NCI-H460 (cell line): ENCODE measurements at regions not wholly inside any gene's neighbourhood (a gene's known extent, or its start where the extent isn't known, plus 50 kb on each side); places are given as distances from the start of the nearest gene placed in this dataset.

Experiments
- DNase-seq: peaks from one replicate; pipeline ENCODE4 v3.0.0-alpha.2; 2016; ENCODE audit warnings: low read depth; ENCODE audit errors: extremely low read depth

DNA sequence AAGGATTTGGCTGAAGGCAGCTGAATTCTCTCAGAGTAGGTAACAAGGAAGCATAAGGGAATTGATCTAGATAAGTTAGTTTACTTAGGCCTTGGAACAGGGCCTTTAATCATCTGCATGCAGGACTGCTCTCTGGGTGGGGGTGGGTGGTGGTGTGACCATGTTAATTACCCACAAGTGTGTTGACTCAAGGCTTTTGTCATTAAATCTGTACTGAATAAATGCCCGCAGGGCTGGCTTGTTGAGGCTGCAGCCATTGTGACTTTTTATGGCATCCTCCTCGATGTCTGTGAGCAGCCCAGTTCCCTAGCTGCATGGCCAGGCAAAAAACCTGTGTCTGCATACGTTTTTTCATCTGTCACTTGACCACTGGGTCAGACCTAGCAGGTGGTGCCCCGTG is 63.5 kb upstream of the ASCC3 start:
- DNase-seq = no peak

DNA sequence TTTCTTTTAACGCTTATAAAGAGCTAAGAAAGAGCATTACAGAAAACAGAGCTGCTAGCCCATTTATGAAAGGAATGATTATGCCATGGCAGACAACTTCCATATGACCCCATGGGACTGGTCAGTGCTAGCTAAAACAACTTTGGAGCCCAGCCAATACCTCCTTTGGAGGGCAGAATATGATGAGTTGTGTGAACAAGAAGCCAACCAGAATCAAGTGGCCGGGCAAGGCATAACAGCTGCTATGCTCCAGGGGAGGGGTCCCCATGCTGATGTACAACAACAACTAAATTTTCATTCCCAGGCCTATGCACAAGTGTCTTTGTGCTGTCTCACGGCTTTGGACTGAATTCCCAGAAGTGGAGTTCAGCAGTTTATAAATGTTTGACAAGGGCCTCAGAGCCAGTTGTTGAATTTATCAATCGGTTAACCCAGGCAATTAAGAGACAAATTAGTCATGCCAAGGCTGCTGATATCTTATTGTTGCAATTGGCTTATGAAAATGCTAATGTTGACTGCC is 65.0 kb upstream of the ASCC3 start:
- DNase-seq = no peak

DNA sequence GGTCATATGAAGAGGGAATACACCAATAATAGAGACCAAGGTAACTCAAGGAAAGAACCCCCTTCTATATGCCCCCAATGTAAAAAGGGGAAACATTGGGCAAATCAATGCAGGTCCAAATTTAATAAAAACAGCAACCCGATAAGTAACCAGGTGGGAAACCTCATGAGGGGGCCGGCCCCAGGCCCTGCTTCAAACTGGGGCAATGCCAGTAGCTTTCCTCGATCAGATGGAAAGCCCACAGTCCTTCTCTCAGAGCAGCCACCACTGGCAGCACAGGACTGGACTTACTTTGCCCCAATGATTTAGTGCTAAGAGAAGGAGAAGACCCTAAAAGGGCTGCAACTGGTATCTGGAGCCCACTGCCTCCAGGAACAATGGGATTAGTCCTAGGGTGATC is 65.6 kb upstream of the ASCC3 start:
- no peak for DNase-seq

DNA sequence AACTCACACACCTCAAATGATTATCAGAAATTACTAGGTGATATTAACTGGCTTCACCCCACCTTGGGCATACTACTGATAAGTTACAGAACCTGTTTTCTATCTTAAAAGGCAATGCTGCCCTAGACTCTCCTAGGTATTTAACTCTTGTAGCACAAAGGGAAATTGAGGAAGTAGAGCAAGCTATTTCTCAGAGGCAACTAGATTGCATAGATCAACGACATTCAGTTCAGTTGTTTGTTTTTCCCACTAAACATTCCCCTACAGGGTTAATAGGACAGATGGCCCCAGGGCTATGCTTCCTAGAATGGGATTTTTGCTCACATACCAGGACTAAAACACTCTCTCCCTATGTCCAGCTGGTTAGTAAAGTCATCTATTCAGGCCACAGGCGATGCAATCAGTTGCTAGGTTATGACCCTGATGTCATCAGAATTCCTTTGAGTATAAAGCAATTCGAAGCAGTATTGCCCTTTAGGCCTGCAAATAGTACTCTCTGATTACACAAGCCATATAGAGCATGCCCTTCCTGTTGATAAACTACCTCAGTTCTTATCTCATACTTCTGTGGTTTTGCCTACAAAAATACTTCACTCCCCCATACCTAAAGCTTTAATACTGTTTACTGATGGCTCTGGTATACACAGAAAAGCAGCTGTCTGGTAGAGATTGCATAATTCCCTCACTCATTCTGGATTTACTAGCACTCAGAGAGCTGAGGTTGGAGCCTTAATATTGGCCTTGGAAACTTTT is 67.4 kb upstream of the ASCC3 start:
- DNase-seq = no peak

DNA sequence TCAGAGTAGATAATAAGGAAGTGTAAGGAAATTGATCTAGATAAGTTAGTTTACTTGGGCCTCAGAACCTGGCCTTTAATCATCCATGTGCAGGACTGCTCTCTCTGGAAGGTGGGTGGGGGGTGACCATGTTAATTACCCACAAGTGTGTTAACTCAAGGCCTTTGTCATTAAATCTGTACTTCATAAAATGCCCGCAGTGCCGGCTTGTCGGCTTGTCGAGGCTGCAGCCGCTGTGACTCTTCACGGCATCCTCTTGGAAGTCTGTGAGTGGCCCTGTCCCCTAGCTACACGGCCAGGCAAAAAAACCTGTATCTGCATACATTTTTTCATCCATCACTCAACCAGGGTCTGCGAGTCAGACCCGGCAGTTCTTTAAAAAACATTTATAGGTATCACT is 70.9 kb upstream of the ASCC3 start:
- no peak for DNase-seq

DNA sequence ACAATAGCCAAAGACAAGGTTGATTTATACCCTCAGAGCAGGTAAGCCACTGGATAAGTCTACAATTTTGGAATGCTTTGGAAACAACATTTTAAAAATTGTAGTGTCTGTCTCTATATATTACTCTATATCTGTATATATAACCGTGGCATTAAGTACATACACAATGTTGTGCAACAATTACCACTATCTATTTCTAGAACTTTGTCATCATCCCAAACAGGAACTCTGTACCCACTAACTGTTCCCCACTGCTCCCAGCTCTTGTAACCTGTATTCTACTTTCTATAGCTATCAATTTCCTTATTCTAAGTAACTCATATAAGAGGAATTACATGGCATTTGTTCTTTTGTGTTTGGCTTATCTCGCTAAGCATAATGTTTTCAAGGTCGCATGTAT is 78.2 kb upstream of the ASCC3 start:
- no peak for DNase-seq

DNA sequence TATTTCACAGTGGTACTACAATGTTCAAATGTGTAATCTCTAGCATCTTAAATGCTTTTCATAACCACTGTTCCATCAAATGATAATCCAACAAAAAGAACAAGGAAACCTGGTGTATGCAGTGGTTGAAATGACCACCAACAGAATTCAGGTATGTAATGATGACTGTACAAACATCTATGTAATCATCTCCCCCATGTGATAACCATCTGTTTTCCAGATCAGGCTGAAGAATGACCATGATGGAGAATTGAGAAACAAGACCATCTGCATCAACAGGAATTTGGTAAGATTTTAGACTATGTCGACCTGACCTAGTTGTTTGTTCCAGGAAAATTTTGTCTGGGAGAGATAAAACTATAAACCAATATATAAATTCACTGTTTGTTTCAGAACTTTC is 81.3 kb upstream of the ASCC3 start:
- no peak for DNase-seq

DNA sequence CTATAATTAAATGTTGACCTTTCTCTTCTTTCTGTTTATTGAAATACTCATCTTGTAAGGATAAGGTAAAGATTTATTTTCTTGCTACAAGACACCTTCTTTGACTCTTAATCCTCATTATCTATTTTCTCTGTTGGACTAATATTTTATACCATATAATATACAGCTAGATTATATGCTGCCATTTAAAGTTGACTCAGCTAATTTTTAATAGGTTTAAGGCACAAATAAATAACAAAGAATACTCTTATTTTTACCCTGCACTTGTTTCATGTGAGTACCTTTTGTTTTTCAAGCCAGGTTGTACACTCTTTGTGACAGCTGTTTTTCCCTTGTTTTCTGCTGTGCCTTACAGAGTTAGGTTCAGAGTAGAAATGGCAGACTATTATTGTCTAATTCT is 83.9 kb upstream of the ASCC3 start:
- DNase-seq = no peak

DNA sequence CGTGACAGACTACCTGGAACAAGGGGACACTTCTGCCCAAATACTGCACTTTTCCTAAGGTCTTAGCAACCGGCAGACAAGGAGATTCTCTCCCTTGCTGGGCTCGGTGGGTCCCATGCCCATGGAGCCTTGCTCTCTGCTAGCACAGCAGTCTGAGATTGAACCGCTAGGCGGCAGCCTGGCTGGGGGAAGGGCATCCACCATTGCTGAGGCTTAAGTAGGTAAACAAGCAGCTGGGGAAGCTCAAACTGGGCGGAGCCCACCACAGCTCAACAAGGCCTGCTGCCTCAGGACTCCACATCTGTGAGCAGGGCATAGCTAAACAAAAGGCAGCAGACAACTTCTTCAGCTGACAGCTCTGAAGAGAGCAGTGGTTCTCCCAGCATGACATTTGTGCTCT is 87.8 kb upstream of the ASCC3 start:
- DNase-seq = no peak

DNA sequence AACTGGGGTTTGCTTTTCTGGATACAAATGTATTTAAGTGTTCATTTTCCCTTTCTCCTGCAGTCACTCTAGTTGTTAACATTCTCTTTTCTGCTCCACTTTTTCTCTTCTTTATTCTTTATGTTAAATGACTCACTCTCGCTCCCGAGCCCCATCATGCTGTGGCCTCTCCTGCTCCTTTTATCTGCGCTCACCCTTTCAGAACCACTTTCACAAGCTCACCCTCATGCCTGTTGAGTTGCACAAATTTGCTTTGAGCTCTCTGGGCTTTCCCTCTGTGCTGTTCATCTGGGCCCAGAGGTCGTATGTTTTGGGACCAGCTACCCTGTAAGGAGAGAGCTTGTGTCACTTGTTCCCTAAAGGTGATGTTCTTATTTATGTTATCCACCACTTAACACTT is 98.1 kb upstream of the ASCC3 start:
- DNase-seq = no peak

DNA sequence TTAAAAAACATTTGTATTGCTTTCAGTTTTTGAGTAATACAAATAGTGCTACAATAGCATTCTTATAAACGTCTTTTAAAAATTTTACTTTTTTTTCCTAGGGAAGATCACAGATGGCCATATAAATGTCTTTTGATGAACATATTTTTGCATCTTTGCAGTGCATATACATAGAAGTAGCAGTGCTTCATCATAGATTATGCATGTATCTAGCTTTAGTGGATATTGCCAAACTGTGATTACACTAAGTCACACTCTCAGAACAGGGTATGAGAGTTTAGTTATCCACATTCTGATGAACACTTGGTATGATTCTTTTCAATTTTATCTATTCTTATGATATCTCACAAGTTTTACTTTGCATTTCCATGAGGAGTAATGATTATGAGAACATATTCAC is 99.8 kb upstream of the ASCC3 start:
- DNase-seq = no peak

DNA sequence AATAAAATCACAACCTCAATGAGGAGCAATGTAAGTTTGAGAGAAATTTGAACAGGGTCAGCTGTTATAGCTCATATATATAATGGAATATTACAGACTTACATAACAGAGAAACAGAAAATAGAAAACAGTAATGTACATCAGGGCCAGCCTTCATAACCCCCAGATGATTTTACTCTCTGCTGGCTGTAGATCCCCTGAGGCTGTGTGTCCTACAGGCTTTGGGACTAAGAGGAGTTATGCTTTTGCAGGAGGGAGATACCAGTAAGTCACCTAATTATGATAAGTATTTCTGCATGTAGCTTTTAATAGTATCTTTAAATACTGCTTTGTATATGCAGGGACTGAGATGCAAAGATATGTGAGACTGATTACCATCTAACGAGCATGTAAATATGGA is 105.8 kb upstream of the ASCC3 start:
- no peak for DNase-seq

DNA sequence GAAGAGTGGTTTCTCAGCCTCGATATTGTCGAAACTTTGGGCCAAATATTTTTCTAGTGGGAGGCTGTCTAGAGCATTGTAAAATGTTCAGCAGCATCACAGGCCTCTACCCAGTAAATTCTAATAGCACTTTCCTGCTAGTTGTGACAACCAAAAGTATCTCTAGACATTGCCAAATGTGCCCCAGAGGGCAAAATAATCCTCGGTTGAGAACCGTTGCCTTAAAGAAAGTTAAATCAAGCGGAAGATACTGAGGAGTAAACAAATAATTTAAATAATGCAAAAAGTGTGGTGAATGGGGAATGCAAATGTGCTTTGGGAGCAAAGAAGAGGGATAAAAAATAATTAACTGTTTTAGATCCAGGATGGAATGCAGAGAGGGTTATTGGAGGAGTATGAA is 106.4 kb upstream of the ASCC3 start:
- no peak for DNase-seq

DNA sequence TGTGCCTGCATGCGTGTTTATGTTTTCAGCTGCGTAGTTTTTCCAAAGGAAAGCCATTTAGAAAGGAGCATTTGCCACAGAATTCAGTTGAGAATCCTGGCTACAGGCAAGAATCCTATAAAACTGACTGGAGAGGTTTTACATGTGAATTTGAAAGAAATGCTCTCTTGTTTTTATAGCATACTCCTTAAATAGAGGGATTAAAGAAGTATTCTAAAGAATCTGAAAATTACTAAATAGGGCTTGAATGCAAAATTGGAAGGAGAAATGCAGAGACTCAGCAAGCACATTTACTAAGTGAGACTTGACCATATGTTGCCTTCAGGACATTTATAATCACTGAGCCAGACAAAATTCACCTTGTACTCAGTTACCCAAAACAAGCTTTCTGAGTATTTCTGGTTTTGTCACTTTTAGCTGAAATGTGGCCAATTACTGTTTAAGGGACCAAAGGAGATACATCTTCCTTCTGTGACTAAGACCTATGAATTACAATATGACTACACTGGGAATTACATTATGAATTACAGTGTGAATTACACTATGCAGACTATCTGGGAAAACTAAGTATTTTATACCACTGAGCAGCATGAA is 107.4 kb upstream of the ASCC3 start:
- no peak for DNase-seq

DNA sequence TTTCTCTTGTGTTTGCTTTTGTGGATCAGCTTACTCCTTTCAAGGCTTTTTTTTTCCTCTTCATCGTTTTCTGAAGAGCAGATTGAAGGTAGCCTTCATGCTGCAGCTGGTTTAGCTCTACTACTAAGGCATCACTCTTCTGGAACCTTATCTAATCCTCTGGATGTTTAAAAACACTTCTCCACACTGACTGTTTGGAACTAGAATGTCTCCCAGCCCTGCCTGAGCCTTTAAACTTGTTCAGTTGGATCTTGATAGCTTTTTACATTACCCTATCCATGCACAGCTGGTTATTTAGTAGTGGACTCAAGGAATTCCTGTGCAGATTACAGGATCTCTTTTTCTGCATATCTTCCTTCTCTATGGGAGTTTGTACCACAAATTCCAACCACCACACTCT is 108.9 kb upstream of the ASCC3 start:
- no peak for DNase-seq

DNA sequence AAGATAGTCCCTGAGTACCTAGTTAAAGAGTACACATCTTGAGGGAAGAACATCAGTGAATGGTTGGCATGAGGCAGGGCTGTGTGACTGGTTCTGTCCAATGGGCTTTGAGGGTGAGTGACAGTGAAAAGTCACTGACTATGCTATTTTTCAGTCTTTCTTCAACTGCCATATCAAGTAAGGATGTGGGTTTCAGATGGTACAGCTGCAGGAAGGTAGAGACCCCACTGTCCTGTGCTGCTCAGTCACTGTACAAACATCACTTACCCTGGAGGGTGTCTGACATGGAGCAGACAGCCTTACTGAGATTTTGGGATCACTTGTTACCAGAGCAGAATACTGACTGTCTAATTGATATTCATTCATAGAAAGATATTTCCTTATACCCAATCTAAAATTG is 115.3 kb upstream of the ASCC3 start:
- no peak for DNase-seq

DNA sequence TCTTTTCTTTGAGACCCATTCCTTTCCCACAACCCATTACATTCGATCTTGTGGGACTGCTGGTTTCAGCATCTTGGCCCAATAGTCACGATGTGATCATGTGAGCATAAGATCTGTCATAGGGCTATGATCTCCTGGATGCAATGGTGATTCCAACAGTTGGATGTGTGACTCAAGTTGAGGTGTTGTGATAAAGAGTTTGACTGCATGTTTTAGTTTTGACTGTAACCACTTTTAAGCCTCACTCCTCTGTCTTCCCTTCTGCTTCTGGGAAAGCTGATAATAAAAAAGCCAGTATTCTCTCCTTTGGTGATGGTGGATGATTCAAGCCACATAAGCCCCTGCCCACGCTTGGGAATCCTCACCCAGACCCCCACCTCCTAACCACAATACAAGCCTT is 117.0 kb upstream of the ASCC3 start:
- DNase-seq = no peak

DNA sequence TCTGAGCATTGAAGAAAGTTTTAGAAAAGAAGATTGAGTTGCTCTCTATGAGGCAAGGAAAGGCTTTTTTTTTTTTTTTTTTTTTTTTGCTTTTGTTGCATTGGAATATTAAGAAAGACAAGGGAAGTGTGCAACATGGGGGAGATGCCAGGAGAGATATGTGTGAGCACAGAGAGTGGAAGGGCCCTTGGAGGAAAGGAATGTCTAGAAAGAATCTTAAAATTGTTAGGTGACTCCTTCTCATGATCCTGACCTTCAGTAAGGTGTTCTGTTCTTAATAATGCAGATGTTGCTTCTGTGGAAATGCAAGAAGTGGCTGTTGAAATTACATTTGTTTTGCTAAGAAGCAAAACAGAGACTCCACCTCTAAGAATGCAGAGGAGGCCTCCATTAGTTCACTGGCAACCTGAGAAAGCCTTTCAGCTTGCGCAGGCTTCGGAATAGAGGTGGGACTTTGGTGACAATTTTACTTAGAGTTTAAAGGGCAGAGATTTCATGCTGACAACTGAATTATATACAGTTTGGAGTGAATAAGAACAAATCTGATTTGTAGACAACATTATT is 118.0 kb upstream of the ASCC3 start:
- no peak for DNase-seq

DNA sequence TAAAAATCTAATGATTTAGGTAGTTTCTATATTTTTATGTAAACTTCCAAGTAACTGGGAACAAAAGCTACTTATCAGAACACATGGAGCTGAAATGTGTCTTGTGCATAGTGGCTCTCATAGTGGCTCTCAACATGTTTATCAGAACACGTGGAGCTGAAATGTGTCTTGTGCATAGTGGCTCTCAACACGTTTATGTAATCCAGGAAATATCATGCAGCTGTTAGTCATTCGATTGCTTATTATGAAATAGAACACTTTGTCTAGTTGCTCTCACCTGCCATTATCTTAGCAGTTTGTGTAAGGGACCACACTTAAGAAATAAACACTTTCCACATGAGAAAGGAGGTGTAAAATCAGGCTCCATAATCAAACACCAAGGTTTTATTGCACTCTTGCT is 119.2 kb upstream of the ASCC3 start:
- DNase-seq = no peak

DNA sequence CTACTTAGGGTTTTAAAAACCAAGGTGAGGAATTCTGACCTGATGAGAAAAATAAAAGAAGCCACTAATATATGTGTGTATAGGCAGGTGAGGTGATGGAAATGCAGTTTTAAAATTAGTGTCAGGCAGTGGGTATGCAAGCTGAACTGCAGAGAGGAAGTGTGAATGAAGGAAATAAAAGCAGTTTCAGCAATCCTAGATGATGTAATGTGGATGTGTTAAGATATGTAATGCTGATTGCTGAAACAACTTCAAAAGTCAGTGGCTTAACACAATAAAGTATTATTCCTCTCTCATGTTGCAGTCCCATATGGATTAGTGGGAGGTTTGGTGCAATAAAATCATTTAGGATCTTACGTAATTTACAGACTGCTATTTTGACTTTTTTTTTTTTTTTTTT is 119.9 kb upstream of the ASCC3 start:
- DNase-seq = no peak

DNA sequence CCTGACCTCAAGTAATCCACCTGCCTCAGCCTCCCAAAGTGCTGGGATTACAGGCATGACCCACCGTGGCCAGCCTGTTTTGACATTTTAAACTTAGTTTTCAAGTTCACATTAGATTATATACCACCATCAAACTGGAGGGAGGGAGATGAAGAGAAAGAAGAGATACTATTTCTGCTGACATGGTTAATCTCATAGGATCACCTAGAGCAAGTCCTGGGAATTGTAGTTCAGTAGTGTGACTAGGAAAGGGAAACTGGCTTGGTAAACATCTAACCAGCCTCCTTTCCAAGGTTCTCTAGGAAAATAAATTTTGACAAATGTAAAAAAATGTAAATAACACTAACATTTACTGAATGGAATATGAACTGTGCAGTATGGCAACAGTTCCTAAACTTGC is 120.5 kb upstream of the ASCC3 start:
- DNase-seq = no peak

DNA sequence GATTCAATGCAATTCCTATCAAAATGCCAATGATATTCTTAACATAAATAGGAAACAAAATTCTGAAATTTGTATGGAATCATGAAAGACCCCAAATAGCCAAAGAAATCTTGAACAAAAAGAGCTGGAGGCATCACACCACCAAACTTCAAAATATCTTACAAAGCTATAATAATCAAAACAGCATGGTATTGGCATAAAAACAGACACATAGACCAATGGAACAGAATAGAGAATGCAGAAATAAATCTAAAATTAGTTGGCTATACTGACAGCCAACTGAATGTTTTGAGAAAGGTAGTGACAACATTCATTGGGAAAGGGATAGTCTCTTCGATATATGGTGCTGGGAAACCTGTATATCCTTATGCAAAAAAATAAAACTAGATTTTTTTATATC is 121.9 kb upstream of the ASCC3 start:
- no peak for DNase-seq
